Right lobe of liver (tissue), 4 donors: ENCODE measurements at regions not wholly inside any gene's neighbourhood (a gene's known extent, or its start where the extent isn't known, plus 50 kb on each side); places are given as distances from the start of the nearest gene placed in this dataset.

Source experiments
- CTCF ChIP-seq, 4 donors: fragments of 200-600 bp in 3 of 4; fragments of 450-650 bp in 1 of 4; IDR thresholded peaks; one replicate each; pipeline versions ENCODE4 v1.5.1 to v1.8.0; 2016 to 2022; ENCODE audit warnings: antibody characterized with exemption in 4 of 4, mild to moderate bottlenecking in 2 of 4
- POLR2A ChIP-seq: fragments of 450-650 bp; IDR thresholded peaks from one replicate; pipeline ENCODE4 v1.6.1; 2017; ENCODE audit warnings: antibody characterized with exemption, mild to moderate bottlenecking
- donor health status: DM: no; HTN: no; CAD: no.
- donor health status: DM: no; HTN: no; CAD: no.
- donor health status: DM: no; HTN: yes; CAD: no.

GRCh38 chr4:150018257-150018656 is 60.0 kb upstream of the DCLK2 start:
- no peak for TF ChIP-seq POLR2A
- no peak for TF ChIP-seq CTCF (IDR thresholded peaks at IDR 0.05)
